Inflammatory macrophage treated with lipopolysaccharide for 1 hour (primary cell): ENCODE measurements at regions not wholly inside any gene's neighbourhood (a gene's known extent, or its start where the extent isn't known, plus 50 kb on each side); places are given as distances from the start of the nearest gene placed in this dataset.
A peak's percentile ranks its signal among the peaks of the same experiment; 100 is the strongest.
"Not testable (repeated sequence)": the region's sequence is repeated elsewhere in the genome, so short reads cannot be mapped to it uniquely, and the experiment has no call there.

Source experiments
- DNase-seq, 2 donors: peaks; one replicate each; pipeline ENCODE4 v3.0.0-alpha.2; 2020 to 2022

DNA sequence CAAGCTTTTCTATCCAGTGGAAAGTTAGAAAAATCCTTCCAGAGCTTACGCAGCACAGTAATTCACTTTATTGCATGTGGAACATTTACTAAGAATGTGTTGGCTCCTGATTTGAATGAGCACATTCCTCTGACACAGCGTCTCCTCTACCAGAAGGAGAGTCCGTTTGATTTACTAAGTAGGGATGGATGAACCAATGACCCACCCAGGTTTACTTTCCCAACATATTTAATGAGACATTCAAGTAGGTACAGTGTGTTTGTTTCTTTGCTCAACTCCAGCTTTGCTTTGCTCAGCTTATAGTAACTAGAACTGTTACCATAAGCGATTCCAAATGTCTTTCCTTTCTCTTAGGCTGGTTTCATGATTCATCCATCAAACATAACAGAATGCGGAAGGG lies 161.7 kb downstream of the SMARCA1 start:
- no peak for DNase-seq

- DNase-seq, result peak; percentile 28 to 72
Observed at GRCh38 chrX:129360175-129360574, 163.1 kb downstream of the SMARCA1 start.

GRCh38 chrX:129359269-129359668 lies 164.0 kb downstream of the SMARCA1 start:
- peak; percentile 13 to 21 for DNase-seq

DNA sequence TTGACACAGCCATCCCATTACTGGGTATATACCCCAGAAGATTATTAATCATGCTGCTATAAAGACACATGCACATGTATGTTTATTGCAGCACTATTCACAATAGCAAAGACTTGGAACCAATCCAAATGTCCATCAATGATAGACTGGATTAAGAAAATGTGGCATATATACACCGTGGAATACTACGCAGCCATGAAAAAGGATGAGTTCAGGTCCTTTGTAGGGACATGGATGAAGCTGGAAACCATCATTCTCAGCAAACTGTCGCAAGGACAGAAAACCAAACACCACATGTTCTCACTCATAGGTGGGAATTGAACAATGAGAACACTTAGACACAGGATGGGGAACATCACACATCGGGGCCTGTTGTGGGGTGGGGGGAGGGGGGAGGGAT lies 165.9 kb downstream of the SMARCA1 start:
- DNase-seq, result not testable (repeated sequence)

- DNase-seq, result no peak
Observed at GRCh38 chrX:129347291-129347690, 176.0 kb downstream of the SMARCA1 start.

DNA sequence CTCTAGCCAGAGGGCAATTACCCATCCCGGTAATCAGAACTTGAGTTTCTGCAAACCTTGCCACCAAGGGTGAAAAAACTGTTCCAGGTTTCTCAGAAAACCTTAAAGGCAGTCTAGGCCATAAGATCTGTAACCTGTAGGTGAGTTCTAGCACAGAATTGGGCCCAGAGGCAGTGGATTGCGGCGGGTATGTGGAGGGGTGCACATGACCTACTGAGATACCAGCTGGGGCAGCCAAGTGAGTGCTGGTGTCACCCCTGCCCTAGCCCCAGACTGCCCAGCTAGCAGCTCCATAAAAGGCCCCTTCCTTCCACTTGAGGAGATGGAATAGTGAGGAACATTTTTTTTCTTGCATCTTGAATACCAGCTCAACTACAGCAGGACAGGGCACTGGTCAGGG lies 176.7 kb downstream of the SMARCA1 start:
- no peak for DNase-seq

- DNase-seq, result not testable (repeated sequence)
Observed at GRCh38 chrX:129337264-129337663, 186.0 kb downstream of the SMARCA1 start.

GRCh38 chrX:129323115-129323514 lies 200.2 kb downstream of the SMARCA1 start:
- DNase-seq, result no peak

DNA sequence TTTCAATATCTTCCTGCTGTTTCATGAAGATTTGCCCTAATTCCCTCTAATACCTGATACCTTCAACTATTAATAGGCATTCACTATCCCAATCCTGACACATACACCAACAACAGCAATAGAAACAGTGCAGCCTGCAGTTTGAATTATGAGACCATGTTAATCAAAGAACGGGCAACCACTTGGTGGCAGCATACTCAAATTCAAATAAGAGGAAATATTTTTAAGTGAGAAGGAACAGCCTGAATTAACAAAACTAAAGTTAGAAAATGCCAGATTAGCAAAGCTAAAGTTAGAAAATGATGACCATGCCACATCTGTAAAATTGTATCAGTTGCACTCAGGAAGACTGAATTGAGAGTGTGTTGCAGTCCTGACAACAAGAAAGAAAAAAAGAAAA lies 204.9 kb downstream of the SMARCA1 start:
- DNase-seq, result peak in 1 of 2 donors; percentile 29

DNA sequence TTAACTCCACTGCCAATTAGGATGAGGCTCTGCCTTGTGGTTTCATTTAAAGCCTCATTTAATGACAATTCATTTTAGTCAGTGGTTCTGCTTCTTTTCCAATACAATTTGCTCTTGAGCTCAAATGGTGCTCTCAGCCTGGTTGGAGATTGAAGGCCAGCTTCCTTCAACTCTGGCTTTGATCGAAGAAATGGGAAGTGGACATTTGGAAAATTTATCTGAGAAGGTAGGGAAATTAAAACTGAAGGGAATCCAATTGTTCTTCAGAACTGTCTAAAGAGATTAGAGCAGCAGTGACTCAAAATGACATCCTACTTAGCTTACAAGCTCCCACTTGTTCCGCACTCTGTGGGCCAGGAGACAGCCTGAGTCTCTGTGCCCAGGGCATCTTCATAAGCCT lies 206.8 kb downstream of the SMARCA1 start:
- no peak for DNase-seq

DNA sequence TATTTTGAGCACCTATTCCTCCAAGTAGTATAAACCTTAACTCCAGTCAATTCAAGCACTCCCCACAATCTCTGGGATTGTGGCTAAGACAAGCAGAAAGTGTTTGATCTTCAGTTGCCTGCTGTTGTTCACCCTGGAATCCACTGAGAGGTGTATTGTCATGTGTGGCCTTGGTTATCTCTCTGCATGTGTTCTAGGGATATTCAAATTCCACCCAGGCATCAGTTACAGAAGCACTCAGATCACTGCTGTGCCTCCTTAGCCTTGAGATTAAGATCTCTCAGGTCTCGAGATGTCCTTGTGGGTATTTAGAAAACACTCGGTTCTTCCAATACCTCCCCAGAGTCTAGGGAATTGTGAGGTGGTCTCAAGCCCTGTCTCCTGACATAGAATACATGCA lies 213.3 kb downstream of the SMARCA1 start:
- DNase-seq, result no peak

- DNase-seq, result no peak
Observed at GRCh38 chrX:129262912-129263311, 260.4 kb downstream of the SMARCA1 start.

DNA sequence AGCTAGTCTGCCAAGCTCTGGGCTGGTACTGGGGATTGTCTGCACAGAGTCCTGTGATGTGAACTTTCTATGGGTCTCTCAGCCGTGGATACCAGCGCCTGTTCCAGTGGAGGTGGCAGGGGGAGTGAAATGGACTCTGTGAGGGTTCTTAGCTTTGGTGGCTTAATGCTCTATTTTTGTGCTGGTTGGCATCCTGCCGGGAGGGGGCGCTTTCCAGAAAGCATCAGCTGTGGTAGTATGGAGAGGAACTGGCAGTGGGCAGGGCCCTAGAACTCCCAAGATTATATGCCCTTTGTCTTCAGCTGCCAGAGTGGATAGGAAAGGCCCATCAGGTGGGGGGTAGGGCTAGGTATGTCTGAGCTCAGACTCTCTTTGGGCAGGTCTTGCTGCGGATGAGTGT lies 267.8 kb downstream of the SMARCA1 start:
- not testable (repeated sequence) for DNase-seq

DNA sequence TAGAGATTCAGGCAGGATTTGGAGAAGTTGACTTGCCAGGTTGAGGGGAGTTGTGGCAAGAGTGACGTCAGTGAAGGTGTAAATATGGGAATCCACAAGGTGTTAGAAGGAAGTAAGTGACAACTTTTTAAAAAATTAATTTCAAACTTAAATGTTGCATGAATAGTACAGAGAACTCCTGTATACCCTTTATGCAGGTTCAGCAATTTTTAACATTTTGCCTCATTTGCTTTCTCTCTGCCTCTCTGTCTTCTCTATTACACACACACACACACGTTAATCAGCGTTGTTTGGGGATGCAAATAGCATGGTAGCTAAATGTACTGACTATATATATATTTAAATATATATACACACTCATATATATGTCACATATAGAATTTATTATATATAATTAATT lies 273.7 kb downstream of the SMARCA1 start:
- DNase-seq, result no peak

GRCh38 chrX:129247642-129248041 lies 275.6 kb downstream of the SMARCA1 start:
- DNase-seq, result no peak

DNA sequence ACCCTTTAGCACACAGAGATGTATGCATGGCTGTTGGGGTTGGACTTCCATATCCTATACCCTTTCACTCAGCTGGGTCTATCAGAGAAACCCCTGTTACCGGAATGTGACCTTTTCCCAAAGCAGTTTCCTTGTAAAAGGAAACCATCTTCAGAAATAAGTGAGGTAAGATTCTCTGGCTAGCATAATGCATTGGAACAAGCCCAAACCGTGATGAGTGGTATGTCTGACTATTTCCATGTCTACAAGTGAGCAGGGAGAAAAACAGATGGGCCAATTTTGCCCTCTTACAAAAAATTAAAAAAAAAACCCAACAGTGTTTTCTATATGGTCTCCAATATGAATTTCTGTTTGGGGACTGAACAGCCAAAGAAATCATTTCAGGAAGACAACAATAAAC lies 283.9 kb downstream of the SMARCA1 start:
- DNase-seq, result no peak

- DNase-seq, result no peak
Observed at GRCh38 chrX:129238011-129238410, 285.3 kb downstream of the SMARCA1 start.

DNA sequence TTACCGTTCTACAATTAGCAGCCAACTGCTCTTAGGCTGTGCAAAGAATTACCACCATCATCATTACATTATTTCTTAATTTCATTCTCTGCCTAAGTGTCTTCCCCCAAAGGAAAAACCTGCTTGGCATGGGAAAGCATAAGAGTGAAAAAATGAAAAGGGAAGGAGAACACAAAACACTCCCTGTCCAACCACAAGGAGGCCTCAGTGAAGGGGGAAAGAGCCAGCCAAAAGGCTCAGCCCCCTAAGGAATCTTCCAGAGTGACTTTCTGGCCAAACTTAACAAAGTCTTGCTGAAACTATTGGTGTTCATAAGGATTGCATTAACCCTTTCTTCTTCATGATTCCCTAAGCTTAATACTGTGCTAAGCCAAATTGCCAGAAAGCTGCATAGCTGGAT lies 287.4 kb downstream of the SMARCA1 start:
- DNase-seq, result no peak

DNA sequence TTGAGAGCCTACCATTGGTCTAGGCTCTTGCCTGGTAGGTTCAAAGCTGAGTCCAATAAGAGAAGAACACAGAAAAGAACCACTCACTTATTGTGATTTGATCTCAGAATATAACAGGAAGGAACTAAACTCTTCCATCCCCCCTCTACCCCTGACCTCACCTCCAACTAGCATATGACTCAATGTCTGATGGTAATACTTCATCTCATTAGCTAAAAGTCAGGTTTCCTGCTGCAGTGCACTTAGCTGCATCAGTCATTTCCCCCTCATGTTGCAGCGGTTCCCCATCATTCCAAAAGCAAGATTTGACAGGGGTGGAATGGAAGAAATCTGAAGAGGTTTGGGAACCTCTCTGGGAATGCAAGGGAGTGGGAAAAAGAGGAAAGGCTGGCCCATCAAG lies 289.5 kb downstream of the SMARCA1 start:
- no peak for DNase-seq

DNA sequence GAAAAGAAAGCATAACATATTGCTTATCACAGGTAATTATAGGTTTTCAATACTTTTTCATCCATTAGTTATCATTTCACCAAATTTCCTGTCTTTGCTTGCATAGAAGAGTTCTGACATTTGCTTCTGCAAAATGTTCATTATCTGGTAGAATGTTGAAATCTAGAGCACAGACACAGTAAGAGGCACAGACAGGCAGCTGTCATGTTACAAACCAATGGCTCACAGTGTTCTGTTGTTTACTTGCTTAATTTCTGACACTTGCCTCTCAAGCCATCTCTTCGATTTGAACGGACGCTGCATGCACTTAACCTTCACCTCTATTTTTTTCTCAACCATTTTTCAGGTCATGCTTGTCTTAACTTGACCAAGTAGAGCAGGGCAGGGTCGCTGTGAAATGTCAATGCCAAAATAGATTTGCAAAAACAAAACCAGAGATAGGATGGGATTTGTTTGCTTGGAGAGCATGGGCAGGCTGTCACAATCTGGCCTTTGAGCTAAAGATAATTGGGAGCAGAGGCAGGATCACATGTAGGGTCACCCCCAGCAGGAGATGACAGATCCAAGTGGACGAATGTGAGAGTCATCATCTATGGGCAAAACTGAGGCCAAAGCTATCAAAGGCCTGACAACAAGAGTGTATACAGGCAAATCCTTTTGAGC lies 292.3 kb downstream of the SMARCA1 start:
- no peak for DNase-seq

DNA sequence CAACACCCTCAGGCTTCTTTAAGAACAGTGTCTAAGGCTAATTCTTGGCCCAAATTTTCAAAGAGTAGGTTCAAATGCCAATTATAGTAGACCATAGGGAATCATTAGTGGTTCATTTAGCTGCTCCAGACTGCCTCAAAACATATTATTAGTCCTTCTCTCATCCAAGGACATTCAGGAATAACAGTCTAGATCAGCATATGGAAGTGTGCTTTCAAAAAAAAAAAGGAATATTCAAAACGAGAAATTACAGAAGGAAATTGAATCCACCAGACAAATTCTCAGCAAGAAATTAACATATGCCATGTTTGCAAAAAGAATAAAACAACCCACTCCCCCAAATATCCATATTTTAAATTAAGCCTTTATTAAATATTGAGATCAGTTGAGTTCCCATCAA lies 293.1 kb downstream of the SMARCA1 start:
- no peak for DNase-seq

DNA sequence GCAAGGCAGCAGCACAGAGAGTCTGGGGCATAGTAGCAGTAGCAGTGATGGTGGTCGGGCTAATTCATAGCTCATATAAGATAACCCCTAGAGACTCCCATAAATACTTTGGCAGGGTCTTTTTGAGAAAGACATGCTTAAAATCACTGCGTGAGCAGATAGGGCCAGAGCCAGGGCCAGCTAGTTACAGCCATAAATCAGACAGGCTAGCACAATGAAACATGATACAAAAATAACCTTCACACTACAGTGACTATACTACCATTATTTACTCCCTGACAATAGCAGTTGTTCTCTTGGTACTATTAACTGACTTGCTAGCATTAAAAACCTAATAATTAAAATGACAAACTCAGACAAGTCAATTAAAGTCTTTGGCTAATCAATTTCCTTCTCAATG lies 295.9 kb downstream of the SMARCA1 start:
- no peak for DNase-seq

- DNase-seq, result no peak
Observed at GRCh38 chrX:129193357-129193756, 329.9 kb downstream of the SMARCA1 start.

DNA sequence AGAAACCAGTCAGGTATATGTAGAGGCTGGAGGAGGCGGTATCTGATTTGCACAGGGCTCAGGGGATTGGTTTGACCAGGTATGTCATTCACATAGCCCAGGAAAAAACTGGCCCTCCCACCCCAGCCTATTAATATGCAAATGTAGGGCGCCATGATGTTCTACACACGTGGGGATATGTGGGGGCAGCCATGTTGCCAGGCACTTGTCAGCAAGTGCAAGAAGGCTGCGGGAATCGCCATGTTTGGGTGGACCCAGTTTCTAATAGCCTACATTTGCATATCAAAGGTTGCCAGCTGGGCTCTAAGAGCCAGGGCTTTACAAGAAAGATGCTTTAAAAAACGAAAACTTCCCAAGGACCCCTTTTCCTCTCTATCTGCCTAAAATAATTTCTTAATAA lies 335.1 kb downstream of the SMARCA1 start:
- no peak for DNase-seq

- no peak for DNase-seq
Observed at GRCh38 chrX:129176710-129177109, 346.6 kb downstream of the SMARCA1 start.

DNA sequence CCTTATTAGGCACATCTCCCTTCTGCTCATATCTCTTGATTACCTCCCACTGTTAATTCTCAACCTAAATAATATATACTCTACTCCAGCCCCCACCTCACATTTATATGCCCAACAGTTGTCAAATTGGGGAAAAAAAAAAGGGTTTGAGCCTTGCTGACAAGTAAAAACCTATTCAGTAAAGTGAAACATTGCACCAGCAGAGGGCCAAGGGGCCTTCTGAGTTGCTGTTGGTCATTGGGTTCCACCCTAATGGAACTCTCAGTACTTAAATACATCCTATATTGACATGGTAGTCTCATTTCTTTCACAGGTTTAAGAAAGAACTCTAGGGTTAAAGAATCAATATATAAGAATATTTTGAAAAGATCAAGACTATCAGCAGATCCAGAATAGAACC lies 362.2 kb downstream of the SMARCA1 start:
- no peak for DNase-seq
